ENCODE measurements at regions not wholly inside any gene's neighbourhood (a gene's known extent, or its start where the extent isn't known, plus 50 kb on each side); places are given as distances from the start of the nearest gene placed in this dataset.

GRCh38 chrX:13260598-13260997 is 59.3 kb downstream of the ATXN3L start:
- TF ChIP-seq CTCF (IDR thresholded peaks at IDR 0.05) (no peak), EZH2 (IDR thresholded peaks at IDR 0.05; ENCODE audit: borderline replicate concordance, insufficient read depth, low read depth, low read length, poor library complexity, severe bottlenecking) (no peak)

Data from B cell (primary cell).